Fibroblast of pulmonary artery (primary cell): ENCODE measurements at regions not wholly inside any gene's neighbourhood (a gene's known extent, or its start where the extent isn't known, plus 50 kb on each side); places are given as distances from the start of the nearest gene placed in this dataset.

Experiments used
- DNase-seq: peaks from one replicate; pipeline ENCODE4 v3.0.0-alpha.2; 2010; ENCODE audit warnings: low read depth
- H3K4me3 ChIP-seq: replicated peaks from 2 replicates; pipeline ENCODE4 v1.5.1; 2011; ENCODE audit warnings: low read depth, mild to moderate bottlenecking, control low read depth, low read length, moderate library complexity
- CTCF ChIP-seq: IDR thresholded peaks from 2 replicates; pipeline ENCODE4 v1.5.1; 2011; ENCODE audit warnings: mild to moderate bottlenecking, control low read depth, low read length, inconsistent platforms; ENCODE audit errors: missing control alignments

GRCh38 chr21:25127007-25127406, 480.3 kb downstream of the MRPL39 start:
- TF ChIP-seq CTCF = no peak
- no peak for DNase-seq
- no peak overlapping the region for H3K4me3 ChIP-seq

GRCh38 chr21:25126564-25126963, 480.7 kb downstream of the MRPL39 start:
- no peak for TF ChIP-seq CTCF
- H3K4me3 ChIP-seq = no peak overlapping the region
- DNase-seq = no peak

GRCh38 chr21:25118648-25119047, 488.6 kb downstream of the MRPL39 start:
- DNase-seq = no peak
- H3K4me3 ChIP-seq = no peak overlapping the region
- no peak for TF ChIP-seq CTCF

GRCh38 chr21:25115021-25115420, 492.3 kb downstream of the MRPL39 start:
- DNase-seq = no peak

GRCh38 chr21:25107708-25108107, 499.6 kb downstream of the MRPL39 start:
- DNase-seq = peak; percentile 56

More at GRCh38 chr21:25115021-25115420, 492.3 kb downstream of the MRPL39 start:
- no peak overlapping the region for H3K4me3 ChIP-seq
- no peak for TF ChIP-seq CTCF

GRCh38 chr21:25103500-25104207, 503.6 kb downstream of the MRPL39 start:
- no peak for TF ChIP-seq CTCF
- peak; percentile 7 for DNase-seq
- no peak overlapping the region for H3K4me3 ChIP-seq

More at GRCh38 chr21:25107708-25108107, 499.6 kb downstream of the MRPL39 start:
- no peak overlapping the region for H3K4me3 ChIP-seq
- no peak for TF ChIP-seq CTCF

- no peak for DNase-seq
- no peak for TF ChIP-seq CTCF
- no peak overlapping the region for H3K4me3 ChIP-seq
Observed at GRCh38 chr21:25097648-25098047, 509.6 kb downstream of the MRPL39 start.
